Left ventricle myocardium inferior (tissue), 1 donor: ENCODE measurements at regions not wholly inside any gene's neighbourhood (a gene's known extent, or its start where the extent isn't known, plus 50 kb on each side); places are given as distances from the start of the nearest gene placed in this dataset.

Experiments
- DNase-seq: peaks from one replicate; pipeline ENCODE4 v3.0.0-alpha.2; 2020
- H3K27ac ChIP-seq: fragments of 200-600 bp; replicated peaks from 2 replicates; pipeline ENCODE4 v1.8.0; 2021
- H3K27me3 ChIP-seq: fragments of 200-600 bp; 2 replicates; pipeline ENCODE4 v1.8.0; 2021; ENCODE audit warnings: low read depth
- H3K36me3 ChIP-seq: fragments of 200-600 bp; 2 replicates; pipeline ENCODE4 v1.8.0; 2021
- H3K4me1 ChIP-seq: fragments of 200-600 bp; 2 replicates; pipeline ENCODE4 v1.8.0; 2021
- H3K4me3 ChIP-seq: fragments of 200-600 bp; 2 replicates; pipeline ENCODE4 v1.8.0; 2021; ENCODE audit warnings: mild to moderate bottlenecking, moderate library complexity
- H3K9me3 ChIP-seq: fragments of 200-600 bp; replicated peaks from 2 replicates; pipeline ENCODE4 v1.8.0; 2021
- CTCF ChIP-seq: fragments of 200-600 bp; IDR thresholded peaks from 2 replicates; pipeline ENCODE4 v1.8.0; 2021; ENCODE audit warnings: antibody characterized with exemption, mild to moderate bottlenecking, borderline replicate concordance
- intact Hi-C: fragments of 100-400 bp; cut with micrococcal nuclease; formaldehyde crosslinking; loops from one replicate; pipeline ENCODE4 v1.11.0; 2022
- donor health status: DM: no; HTN: yes; CAD: no; lungs with severe emphysema.

- DNase-seq = no peak
- Histone ChIP-seq H3K9me3 (no peaks in the 10 kb centered on the region), H3K27ac (no peak overlapping the region), H3K36me3 (no peaks in the 10 kb centered on the region), H3K4me3 (peak overlapping the region; percentile 58), H3K27me3 (peaks cover 43% of the 10 kb centered on the region), H3K4me1 (peaks cover 4% of the 10 kb centered on the region)
- intact Hi-C loops = no loop called here
- no peak for TF ChIP-seq CTCF
These were observed 60.2 kb upstream of the ID3 start for GRCh38 chr1:23619299-23620188.

- Histone ChIP-seq H3K27ac (no peak overlapping the region), H3K27me3 (peaks cover 43% of the 10 kb centered on the region), H3K36me3 (no peaks in the 10 kb centered on the region), H3K4me3 (no peak overlapping the region), H3K4me1 (peaks cover 4% of the 10 kb centered on the region), H3K9me3 (no peaks in the 10 kb centered on the region)
- no peak for TF ChIP-seq CTCF
- intact Hi-C loops = no loop called here
- DNase-seq = no peak
These were observed 59.3 kb upstream of the ID3 start for GRCh38 chr1:23618586-23619083.

- H3K4me1 ChIP-seq = peaks cover 4% of the 10 kb centered on the region
- no peak overlapping the region for H3K27ac ChIP-seq
- no peak for DNase-seq
- H3K36me3 ChIP-seq = no peaks in the 10 kb centered on the region
- H3K4me3 ChIP-seq = no peak overlapping the region
- no peaks in the 10 kb centered on the region for H3K9me3 ChIP-seq
- no peak for TF ChIP-seq CTCF
- H3K27me3 ChIP-seq = peaks cover 43% of the 10 kb centered on the region
- intact Hi-C loops = no loop called here
These were observed 57.8 kb upstream of the ID3 start for GRCh38 chr1:23617084-23617521.

GRCh38 chr1:23616292-23616824 lies 57.1 kb upstream of the ID3 start:
- no peak overlapping the region for H3K4me3 ChIP-seq
- intact Hi-C loops = no loop called here

GRCh38 chr1:23615852-23616251 lies 56.6 kb upstream of the ID3 start:
- Histone ChIP-seq H3K36me3 (no peaks in the 10 kb centered on the region), H3K9me3 (no peaks in the 10 kb centered on the region), H3K27me3 (peaks cover 43% of the 10 kb centered on the region), H3K4me3 (no peak overlapping the region), H3K4me1 (peaks cover 4% of the 10 kb centered on the region), H3K27ac (no peak overlapping the region)
- intact Hi-C loops = no loop called here
- no peak for DNase-seq
- no peak for TF ChIP-seq CTCF

More at GRCh38 chr1:23616292-23616824, 57.1 kb upstream of the ID3 start:
- H3K27me3 ChIP-seq = peaks cover 43% of the 10 kb centered on the region
- TF ChIP-seq CTCF = no peak
- H3K36me3 ChIP-seq = no peaks in the 10 kb centered on the region
- peaks cover 4% of the 10 kb centered on the region for H3K4me1 ChIP-seq
- DNase-seq = no peak
- no peak overlapping the region for H3K27ac ChIP-seq
- no peaks in the 10 kb centered on the region for H3K9me3 ChIP-seq
